Activated T-cell treated with anti-CD3 and anti-CD28 coated beads, Interleukin-2, amount 50 U/mL, for 24 hours (primary cell): ENCODE measurements at regions not wholly inside any gene's neighbourhood (a gene's known extent, or its start where the extent isn't known, plus 50 kb on each side); places are given as distances from the start of the nearest gene placed in this dataset.

Experiments
- DNase-seq: peaks from one replicate; pipeline ENCODE4 v3.0.0-alpha.2; 2020
- H3K27ac Mint-ChIP-seq: 2 replicates; pipeline ENCODE4 v1.8.0; 2020; ENCODE audit warnings: mild to moderate bottlenecking, mixed read lengths
- H3K27me3 Mint-ChIP-seq: 2 replicates; pipeline ENCODE4 v1.8.0; 2020; ENCODE audit warnings: mixed read lengths
- H3K36me3 Mint-ChIP-seq: 2 replicates; pipeline ENCODE4 v1.8.0; 2020; ENCODE audit warnings: low read depth, mixed read lengths
- H3K4me1 Mint-ChIP-seq: 2 replicates; pipeline ENCODE4 v1.8.0; 2020; ENCODE audit warnings: low read depth, mixed read lengths
- H3K4me3 Mint-ChIP-seq: 2 replicates; pipeline ENCODE4 v1.8.0; 2020; ENCODE audit warnings: mild to moderate bottlenecking, moderate library complexity, mixed read lengths
- H3K9me3 Mint-ChIP-seq: 2 replicates; pipeline ENCODE4 v1.8.0; 2020; ENCODE audit warnings: mixed read lengths

DNA sequence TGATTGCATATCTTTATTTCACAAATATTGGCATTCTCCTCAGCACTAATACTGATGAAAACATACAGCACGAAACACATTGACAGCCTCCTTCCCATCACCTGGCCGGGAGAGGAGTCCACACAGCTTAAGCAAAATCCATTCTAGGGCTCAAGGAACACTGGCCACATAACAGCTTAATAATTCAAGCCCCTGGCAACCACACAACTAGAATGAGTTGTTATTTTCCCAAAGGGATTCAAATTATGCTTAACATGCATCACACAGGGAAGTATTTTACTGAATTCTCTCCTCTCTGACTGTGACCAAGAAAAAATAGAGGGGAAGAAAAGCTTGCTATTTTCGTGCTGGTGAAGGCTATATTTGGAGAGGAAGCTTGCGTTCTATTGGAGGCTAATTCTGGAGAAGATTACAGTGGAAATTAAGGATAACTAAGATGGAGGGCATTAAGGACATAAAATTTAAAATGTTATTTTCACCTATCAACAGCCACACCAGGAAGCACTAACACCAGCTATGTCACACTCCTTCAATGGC lies 198.5 kb downstream of the ADGRG6 start:
- no peak overlapping the region for H3K27ac Mint-ChIP-seq
- H3K9me3 Mint-ChIP-seq, result peaks cover 22% of the 10 kb centered on the region
- H3K4me3 Mint-ChIP-seq, result no peak overlapping the region
- no peak for DNase-seq
- no peaks in the 10 kb centered on the region for H3K36me3 Mint-ChIP-seq
- H3K4me1 Mint-ChIP-seq, result no peaks in the 10 kb centered on the region
- H3K27me3 Mint-ChIP-seq, result no peaks in the 10 kb centered on the region

DNA sequence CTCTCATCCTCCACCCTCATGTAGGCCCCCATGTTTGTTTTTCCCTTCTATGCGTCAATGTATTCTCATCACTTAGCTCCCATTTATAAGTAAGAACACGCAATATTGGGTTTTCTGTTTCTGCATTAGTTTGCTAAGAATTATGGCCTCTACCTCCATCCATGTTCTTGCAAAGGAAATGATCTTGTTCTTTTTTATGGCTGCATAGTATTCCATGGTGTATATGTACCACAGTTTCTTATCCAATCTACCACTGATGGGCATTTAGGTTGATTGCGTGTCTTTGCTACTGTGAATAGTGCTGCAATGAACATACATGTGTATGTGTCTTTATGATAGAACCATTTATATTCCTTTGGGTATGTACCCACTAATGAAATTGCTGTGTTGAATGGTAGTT lies 200.0 kb downstream of the ADGRG6 start:
- peaks cover 22% of the 10 kb centered on the region for H3K9me3 Mint-ChIP-seq
- H3K27ac Mint-ChIP-seq, result no peak overlapping the region
- no peak overlapping the region for H3K4me3 Mint-ChIP-seq
- H3K36me3 Mint-ChIP-seq, result no peaks in the 10 kb centered on the region
- H3K27me3 Mint-ChIP-seq, result no peaks in the 10 kb centered on the region
- DNase-seq, result no peak
- H3K4me1 Mint-ChIP-seq, result no peaks in the 10 kb centered on the region

DNA sequence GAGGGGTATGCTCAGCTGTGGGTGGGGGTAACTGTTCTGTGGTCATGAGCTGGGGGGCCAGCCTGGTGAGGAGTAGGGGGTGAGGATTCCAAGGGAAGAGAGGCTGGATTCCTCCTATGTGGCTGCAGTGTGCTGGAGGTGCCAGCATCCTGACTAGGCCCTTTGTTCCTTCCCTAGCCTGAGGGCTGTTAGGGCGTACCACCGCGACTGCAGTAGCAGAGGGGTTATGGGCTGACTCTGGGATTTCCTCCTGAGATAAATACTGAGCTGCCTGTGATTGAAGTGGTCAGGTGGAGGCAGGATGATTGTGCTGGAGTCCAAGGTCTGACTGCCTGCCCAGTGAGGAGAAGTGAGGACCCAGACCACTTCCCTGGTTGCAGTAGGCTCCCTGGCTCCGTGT lies 205.3 kb downstream of the ADGRG6 start:
- H3K27me3 Mint-ChIP-seq, result no peaks in the 10 kb centered on the region

DNA sequence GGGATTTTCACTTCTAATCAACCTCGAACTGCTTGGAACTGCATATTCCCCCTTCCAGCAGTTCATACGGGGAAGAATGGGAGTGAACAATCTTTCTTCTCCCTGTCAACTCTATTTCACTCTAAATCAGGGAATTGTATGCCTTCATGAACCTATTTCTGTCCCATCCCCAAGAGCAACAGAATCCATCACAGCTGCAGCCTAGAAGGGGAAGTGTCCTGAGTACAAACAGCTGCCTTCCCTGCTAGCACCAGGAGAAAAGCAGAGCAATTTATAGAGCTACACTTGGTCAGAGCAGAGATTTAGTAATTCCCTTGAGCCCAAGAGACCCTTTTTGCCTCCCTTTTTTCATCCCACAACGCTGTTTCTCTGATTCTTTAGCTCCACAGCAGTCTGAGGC lies 208.4 kb downstream of the ADGRG6 start:
- no peaks in the 10 kb centered on the region for H3K27me3 Mint-ChIP-seq
- H3K36me3 Mint-ChIP-seq, result no peaks in the 10 kb centered on the region
- H3K9me3 Mint-ChIP-seq, result peaks cover 4% of the 10 kb centered on the region
- H3K4me1 Mint-ChIP-seq, result no peaks in the 10 kb centered on the region
- no peak overlapping the region for H3K4me3 Mint-ChIP-seq
- no peak overlapping the region for H3K27ac Mint-ChIP-seq
- no peak for DNase-seq

More for the DNA sequence above, 205.3 kb downstream of the ADGRG6 start:
- no peaks in the 10 kb centered on the region for H3K4me1 Mint-ChIP-seq
- DNase-seq, result no peak
- peaks cover 17% of the 10 kb centered on the region for H3K9me3 Mint-ChIP-seq
- H3K4me3 Mint-ChIP-seq, result no peak overlapping the region
- H3K36me3 Mint-ChIP-seq, result no peaks in the 10 kb centered on the region
- no peak overlapping the region for H3K27ac Mint-ChIP-seq

DNA sequence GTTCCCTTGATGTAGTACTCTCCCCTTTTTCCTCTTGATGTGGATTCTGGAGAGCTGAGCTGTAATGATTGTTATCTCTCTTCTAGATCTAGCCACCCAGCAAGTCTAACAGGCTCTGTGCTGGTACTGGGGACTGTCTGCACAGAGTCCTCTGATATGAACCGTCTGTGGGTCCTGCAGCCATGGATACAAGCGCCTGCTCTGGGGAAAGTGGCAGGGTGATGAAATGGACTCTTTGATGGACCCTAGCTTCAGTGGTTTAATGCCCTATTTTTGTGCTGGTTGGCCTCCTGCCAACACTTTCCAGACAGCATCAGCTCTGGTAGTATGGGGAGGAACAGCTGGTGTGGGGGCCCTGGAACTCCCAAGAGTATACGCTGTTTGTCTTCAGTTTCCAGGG lies 216.3 kb downstream of the ADGRG6 start:
- peaks cover 16% of the 10 kb centered on the region for H3K9me3 Mint-ChIP-seq
- no peak overlapping the region for H3K27ac Mint-ChIP-seq
- DNase-seq, result no peak
- no peaks in the 10 kb centered on the region for H3K36me3 Mint-ChIP-seq
- no peaks in the 10 kb centered on the region for H3K27me3 Mint-ChIP-seq
- peaks cover 2% of the 10 kb centered on the region for H3K4me1 Mint-ChIP-seq
- H3K4me3 Mint-ChIP-seq, result no peak overlapping the region

DNA sequence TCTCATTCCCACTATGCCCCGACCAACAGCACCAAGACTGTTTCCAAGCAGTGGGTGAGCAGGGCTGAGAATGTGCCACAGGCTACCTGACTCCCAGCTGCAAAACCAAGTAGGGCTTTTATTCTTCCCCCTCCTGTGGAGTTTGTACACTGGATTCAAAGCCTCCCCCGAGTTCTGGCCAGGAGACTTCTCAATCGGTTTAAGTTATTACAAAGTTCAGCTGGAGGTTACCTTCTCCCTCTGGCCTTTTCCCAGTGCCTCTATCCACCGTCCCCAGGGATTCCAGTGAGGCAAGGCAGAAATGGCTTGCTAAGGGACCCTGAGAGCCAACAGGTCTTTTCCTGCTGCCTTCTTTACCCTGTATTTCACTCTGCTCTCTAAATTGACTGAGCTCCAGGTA lies 217.0 kb downstream of the ADGRG6 start:
- no peaks in the 10 kb centered on the region for H3K27me3 Mint-ChIP-seq
- peaks cover 14% of the 10 kb centered on the region for H3K9me3 Mint-ChIP-seq
- DNase-seq, result no peak
- H3K27ac Mint-ChIP-seq, result no peak overlapping the region
- peaks cover 2% of the 10 kb centered on the region for H3K4me1 Mint-ChIP-seq
- H3K4me3 Mint-ChIP-seq, result no peak overlapping the region
- no peaks in the 10 kb centered on the region for H3K36me3 Mint-ChIP-seq

DNA sequence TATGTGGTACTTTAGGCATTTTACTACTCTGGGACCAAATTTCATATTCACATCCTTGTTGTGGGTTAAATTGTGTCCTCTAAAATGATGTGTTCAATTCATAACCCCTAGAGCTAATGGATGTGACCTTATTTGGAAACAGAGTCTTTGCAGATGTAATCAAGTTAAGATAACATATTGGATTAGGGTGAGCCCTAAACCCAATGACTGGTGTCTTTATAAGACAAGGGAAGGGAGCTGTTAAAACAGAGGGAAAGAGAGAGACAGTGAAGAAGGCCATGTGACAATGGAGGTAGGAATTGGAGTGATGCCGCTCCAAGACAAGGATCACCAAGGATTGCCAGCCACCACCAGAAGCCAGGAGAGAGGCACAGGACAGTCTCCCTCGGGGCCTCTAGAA lies 220.0 kb downstream of the ADGRG6 start:
- peaks cover 2% of the 10 kb centered on the region for H3K9me3 Mint-ChIP-seq
- no peak overlapping the region for H3K27ac Mint-ChIP-seq
- H3K4me1 Mint-ChIP-seq, result no peaks in the 10 kb centered on the region
- H3K4me3 Mint-ChIP-seq, result no peak overlapping the region
- no peaks in the 10 kb centered on the region for H3K36me3 Mint-ChIP-seq
- no peak for DNase-seq
- no peaks in the 10 kb centered on the region for H3K27me3 Mint-ChIP-seq

DNA sequence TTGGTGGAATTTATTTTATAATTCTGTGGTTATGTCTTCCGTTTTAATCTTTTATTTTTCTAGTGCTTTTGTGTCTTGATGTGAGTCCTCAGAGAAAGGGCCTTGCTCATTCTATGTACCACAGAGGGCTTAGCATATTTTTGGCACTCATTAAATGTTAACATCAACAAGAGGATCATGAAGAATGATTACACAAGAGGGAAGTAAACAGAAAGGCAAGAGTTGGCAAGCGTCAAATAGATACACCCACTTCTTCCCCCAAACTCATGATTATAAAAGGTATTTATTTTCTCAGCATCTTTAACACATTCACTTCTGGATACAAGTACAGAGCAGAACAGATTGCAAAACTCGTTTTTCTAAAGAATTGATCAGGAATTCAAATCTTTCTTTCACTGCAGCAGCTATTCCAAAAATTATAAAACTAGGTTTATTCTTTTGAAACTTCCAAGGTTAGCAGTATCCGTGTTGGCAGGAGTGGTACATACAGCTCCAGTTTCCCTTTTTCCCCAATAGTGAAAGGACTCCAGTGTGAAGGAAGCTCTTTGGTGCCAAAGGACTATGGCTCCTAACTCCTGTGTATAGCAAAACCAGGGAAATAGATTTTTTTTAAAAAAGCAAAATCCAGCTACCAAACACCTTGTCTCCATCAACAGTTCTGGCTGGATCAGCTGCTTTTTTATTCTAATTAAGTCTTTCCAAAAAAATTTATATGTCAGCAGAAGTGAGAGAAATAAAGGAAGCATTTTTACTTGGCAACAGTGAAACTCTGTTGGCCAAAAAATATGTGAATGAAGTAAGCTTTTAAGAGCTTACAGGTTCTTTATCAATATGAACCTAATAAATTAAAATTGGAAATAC lies 221.9 kb downstream of the ADGRG6 start:
- DNase-seq, result no peak
- Mint-ChIP-seq H3K9me3 (no peaks in the 10 kb centered on the region), H3K4me1 (no peaks in the 10 kb centered on the region), H3K27ac (no peak overlapping the region), H3K4me3 (no peak overlapping the region), H3K36me3 (no peaks in the 10 kb centered on the region), H3K27me3 (no peaks in the 10 kb centered on the region)

DNA sequence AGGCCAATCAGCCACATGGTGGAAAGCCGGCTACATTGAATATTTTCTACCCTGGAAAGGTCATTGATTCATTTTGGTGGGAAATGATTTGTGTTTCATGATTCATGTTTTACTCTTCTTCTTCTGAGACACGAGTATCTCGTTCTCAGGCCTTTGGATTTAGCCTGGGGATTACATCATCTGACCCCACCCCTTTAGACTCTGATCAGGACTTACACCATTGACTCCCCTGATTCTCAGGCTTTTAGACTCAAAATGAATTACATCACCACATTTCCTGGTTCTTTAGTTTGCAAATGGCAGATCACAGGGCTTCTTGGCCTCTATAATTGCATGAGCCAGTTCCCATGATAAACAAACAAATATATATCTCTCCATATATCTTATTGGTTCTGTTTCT lies 228.8 kb downstream of the ADGRG6 start:
- no peaks in the 10 kb centered on the region for H3K4me1 Mint-ChIP-seq
- H3K4me3 Mint-ChIP-seq, result no peak overlapping the region
- H3K27ac Mint-ChIP-seq, result no peak overlapping the region
- peaks cover 17% of the 10 kb centered on the region for H3K9me3 Mint-ChIP-seq
- no peak for DNase-seq
- H3K36me3 Mint-ChIP-seq, result no peaks in the 10 kb centered on the region
- no peaks in the 10 kb centered on the region for H3K27me3 Mint-ChIP-seq

DNA sequence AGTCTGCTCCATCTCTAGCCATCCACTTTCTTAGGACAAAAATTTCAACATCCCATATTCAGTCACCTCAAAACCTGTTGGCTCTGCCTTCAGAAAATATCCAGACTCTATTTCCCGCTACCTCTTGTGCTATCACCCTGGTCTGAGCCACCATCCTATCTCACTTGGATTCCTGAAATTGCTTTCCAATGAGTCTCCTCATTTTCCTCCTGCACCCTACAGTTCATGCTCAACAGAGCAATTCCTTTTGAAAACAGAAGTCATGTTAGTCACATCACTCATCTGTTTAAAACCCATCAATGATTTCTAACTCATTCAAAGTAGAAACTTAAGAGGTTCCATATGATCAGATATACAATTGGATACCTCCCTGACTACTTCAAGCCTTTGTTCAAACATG lies 229.9 kb downstream of the ADGRG6 start:
- no peak for DNase-seq
- no peaks in the 10 kb centered on the region for H3K27me3 Mint-ChIP-seq
- H3K27ac Mint-ChIP-seq, result no peak overlapping the region
- H3K9me3 Mint-ChIP-seq, result peaks cover 21% of the 10 kb centered on the region
- H3K36me3 Mint-ChIP-seq, result no peaks in the 10 kb centered on the region
- H3K4me3 Mint-ChIP-seq, result no peak overlapping the region
- H3K4me1 Mint-ChIP-seq, result no peaks in the 10 kb centered on the region

DNA sequence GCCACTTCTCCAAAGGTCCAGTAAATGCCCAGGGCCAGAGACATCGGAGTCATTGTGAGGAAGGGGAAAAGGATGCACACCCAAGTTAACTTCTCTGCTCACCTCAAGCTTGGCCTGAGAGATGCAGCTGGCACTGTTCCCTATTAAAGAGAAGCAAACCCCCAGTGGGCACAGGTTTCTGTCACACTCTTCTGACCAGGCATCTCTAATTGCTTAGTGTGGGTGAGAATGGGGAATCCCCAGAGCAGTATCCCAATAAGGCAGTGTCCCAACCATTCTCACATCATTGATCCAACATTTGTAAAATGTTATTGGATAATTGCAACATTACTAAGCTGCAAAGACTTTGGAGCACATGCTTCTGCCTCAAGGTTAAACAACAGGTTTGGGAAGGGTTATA lies 232.3 kb downstream of the ADGRG6 start:
- Mint-ChIP-seq H3K36me3 (no peaks in the 10 kb centered on the region), H3K27me3 (no peaks in the 10 kb centered on the region)
- no peak for DNase-seq

DNA sequence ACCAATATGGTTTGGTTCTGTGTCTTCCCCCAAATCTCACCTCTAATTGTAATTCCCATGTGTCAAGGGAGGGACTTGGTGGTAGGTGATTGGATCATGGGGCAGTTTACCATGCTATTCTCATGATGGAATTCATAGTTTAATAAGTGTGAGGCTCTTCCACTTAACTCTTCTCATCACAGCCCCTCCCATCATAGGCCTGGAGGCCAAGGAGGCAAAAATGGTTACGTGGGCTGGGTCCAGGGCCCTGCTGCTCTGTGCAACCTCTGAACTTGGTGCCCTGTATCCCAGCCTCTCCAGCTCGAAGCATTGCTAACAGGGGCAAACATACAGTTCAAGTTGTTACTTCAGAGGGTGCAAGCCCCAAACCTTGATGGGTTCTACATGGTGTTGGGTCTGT lies 232.7 kb downstream of the ADGRG6 start:
- no peak for DNase-seq
- Mint-ChIP-seq H3K4me1 (no peaks in the 10 kb centered on the region), H3K27me3 (no peaks in the 10 kb centered on the region), H3K9me3 (peaks cover 24% of the 10 kb centered on the region), H3K4me3 (no peak overlapping the region), H3K27ac (no peak overlapping the region), H3K36me3 (no peaks in the 10 kb centered on the region)

More for the DNA sequence above, 232.3 kb downstream of the ADGRG6 start:
- Mint-ChIP-seq H3K4me1 (no peaks in the 10 kb centered on the region), H3K27ac (no peak overlapping the region), H3K4me3 (no peak overlapping the region), H3K9me3 (peaks cover 24% of the 10 kb centered on the region)

DNA sequence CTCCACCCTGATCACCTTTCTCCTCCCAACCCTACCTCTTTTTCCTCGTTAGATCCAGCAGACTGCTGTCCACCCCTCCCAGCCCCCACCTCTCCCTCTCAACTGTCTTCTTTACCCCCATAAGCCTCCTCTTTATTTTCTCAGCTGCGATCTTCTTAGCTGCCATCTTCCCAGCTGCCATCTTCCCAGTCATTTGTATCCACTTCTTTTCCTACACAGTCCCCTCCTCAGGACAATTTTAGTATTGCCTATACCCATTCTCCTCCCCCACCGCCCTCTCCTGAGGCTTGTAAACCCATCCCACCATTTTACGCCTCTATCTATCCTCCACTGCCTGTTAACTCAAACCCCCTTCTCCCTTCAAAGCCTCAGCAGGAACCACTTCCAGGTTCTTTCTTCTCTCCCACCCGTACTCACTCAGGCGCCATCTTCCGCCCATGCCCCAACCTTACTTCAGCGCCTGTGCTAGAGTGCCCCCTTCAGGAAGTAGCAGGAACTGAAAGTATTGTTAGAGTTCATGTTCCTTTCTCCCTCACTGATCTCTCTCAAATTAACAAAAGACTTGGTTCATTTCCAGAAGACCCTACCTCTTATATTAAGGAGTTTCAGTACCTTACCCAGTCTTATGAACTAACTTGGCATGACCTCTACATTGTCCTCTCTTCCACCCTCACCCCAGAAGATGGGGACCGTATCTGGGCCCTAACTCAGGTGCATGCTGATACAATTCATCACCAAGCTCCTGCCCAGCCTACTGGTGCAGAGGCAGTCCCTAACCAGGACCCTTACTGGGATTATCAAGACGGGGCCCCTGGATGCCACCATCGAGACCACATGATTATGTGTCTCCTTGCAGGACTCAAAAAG lies 236.0 kb downstream of the ADGRG6 start:
- Mint-ChIP-seq H3K4me3 (no peak overlapping the region), H3K27me3 (no peaks in the 10 kb centered on the region), H3K4me1 (peaks cover 4% of the 10 kb centered on the region), H3K36me3 (no peaks in the 10 kb centered on the region), H3K27ac (no peak overlapping the region), H3K9me3 (peaks cover 24% of the 10 kb centered on the region)
- no peak for DNase-seq

DNA sequence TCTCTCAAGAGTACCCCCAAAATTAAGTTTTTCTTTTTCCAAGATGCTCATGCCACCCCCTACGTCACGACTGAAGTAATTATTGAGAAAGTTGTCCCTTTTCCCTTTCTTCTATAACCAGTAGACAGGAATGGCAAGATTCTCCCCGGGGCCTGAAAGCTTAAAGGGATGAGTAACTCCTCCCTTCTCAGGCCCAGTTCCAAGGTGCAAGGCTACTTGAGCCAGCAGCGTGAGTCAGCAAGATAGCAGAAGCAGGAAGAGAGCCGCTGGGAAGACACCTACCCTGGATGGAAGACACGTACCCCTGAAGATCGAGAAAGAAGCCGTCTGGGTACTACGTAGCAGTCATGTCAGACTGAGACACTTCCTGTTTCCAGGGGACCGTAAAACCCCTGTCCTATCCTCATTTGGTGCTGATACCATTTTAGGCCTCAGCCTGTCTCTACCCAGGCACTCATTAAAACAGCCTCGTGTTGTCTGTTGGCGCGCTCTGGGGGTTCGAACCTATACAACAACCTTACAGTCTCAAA lies 241.0 kb downstream of the ADGRG6 start:
- Mint-ChIP-seq H3K27ac (no peak overlapping the region), H3K4me3 (no peak overlapping the region), H3K27me3 (no peaks in the 10 kb centered on the region), H3K9me3 (peaks cover 3% of the 10 kb centered on the region), H3K4me1 (peaks cover 34% of the 10 kb centered on the region), H3K36me3 (no peaks in the 10 kb centered on the region)
- no peak for DNase-seq
